ENCODE measurements at regions not wholly inside any gene's neighbourhood (a gene's known extent, or its start where the extent isn't known, plus 50 kb on each side); places are given as distances from the start of the nearest gene placed in this dataset.
A peak's percentile ranks its signal among the peaks of the same experiment; 100 is the strongest.
"Not testable (repeated sequence)": the region's sequence is repeated elsewhere in the genome, so short reads cannot be mapped to it uniquely, and the experiment has no call there.

GRCh38 chr13:54092686-54093085 is 1064.1 kb downstream of the OLFM4 start:
- no peaks in the 10 kb centered on the region for H3K4me1 ChIP-seq (ENCODE audit: control insufficient read depth in 2 of 3, insufficient read depth in 2 of 3, low read depth in 1 of 3, low read length in 3 of 3)
- H3K36me3 ChIP-seq (ENCODE audit: control insufficient read depth in 2 of 3, insufficient read depth in 3 of 3, low read length in 3 of 3), result no peaks in the 10 kb centered on the region
- H3K4me3 ChIP-seq (ENCODE audit: low read length in 3 of 3), result no peak overlapping the region
- H3K9ac ChIP-seq (ENCODE audit: low read length in 3 of 3), result no peak overlapping the region
- H3K27me3 ChIP-seq (ENCODE audit: control insufficient read depth, insufficient read depth, low read length), result no peaks in the 10 kb centered on the region
- no peak overlapping the region for H3K27ac ChIP-seq (ENCODE audit: low read depth in 2 of 2, low read length in 2 of 2)
- FAIRE-seq, result no peak
- DNase-seq, result peak in 1 of 5 donors; percentile 39
- TF ChIP-seq CTCF (IDR thresholded peaks at IDR 0.05; ENCODE audit: borderline replicate concordance, extremely low read depth, insufficient read depth), result no peak
- intact Hi-C loops (cut with DNase I), result no loop called here
- no peaks in the 10 kb centered on the region for H3K9me3 ChIP-seq (ENCODE audit: control insufficient read depth in 2 of 3, insufficient read depth in 1 of 3, low read length in 3 of 3)

GRCh38 chr13:54110597-54110996 is 1082.0 kb downstream of the OLFM4 start:
- no peaks in the 10 kb centered on the region for H3K27me3 ChIP-seq (ENCODE audit: control insufficient read depth, insufficient read depth, low read length)

GRCh38 chr13:54124700-54125099 is 1096.1 kb downstream of the OLFM4 start:
- Histone ChIP-seq H3K9me3 (ENCODE audit: control insufficient read depth in 2 of 3, insufficient read depth in 1 of 3, low read length in 3 of 3) (no peaks in the 10 kb centered on the region), H3K4me3 (ENCODE audit: low read length in 3 of 3) (no peak overlapping the region), H3K9ac (ENCODE audit: low read length in 3 of 3) (no peak overlapping the region), H3K27me3 (ENCODE audit: control insufficient read depth, insufficient read depth, low read length) (no peaks in the 10 kb centered on the region), H3K27ac (ENCODE audit: low read depth in 2 of 2, low read length in 2 of 2) (no peak overlapping the region), H3K4me1 (ENCODE audit: control insufficient read depth in 2 of 3, insufficient read depth in 2 of 3, low read depth in 1 of 3, low read length in 3 of 3) (no peaks in the 10 kb centered on the region), H3K36me3 (ENCODE audit: control insufficient read depth in 2 of 3, insufficient read depth in 3 of 3, low read length in 3 of 3) (no peaks in the 10 kb centered on the region)
- intact Hi-C loops (cut with DNase I), result no loop called here
- no peak for TF ChIP-seq CTCF (IDR thresholded peaks at IDR 0.05; ENCODE audit: borderline replicate concordance, extremely low read depth, insufficient read depth)
- DNase-seq (no peak), FAIRE-seq (no peak)

More at GRCh38 chr13:54110597-54110996, 1082.0 kb downstream of the OLFM4 start:
- no peaks in the 10 kb centered on the region for H3K36me3 ChIP-seq (ENCODE audit: control insufficient read depth in 2 of 3, insufficient read depth in 3 of 3, low read length in 3 of 3)
- DNase-seq (no peak), FAIRE-seq (no peak)
- H3K9me3 ChIP-seq (ENCODE audit: control insufficient read depth in 2 of 3, insufficient read depth in 1 of 3, low read length in 3 of 3), result no peaks in the 10 kb centered on the region
- no peak overlapping the region for H3K9ac ChIP-seq (ENCODE audit: low read length in 3 of 3)
- no peak overlapping the region for H3K27ac ChIP-seq (ENCODE audit: low read depth in 2 of 2, low read length in 2 of 2)
- no peak for TF ChIP-seq CTCF (IDR thresholded peaks at IDR 0.05; ENCODE audit: borderline replicate concordance, extremely low read depth, insufficient read depth)
- H3K4me1 ChIP-seq (ENCODE audit: control insufficient read depth in 2 of 3, insufficient read depth in 2 of 3, low read depth in 1 of 3, low read length in 3 of 3), result no peaks in the 10 kb centered on the region
- no peak overlapping the region for H3K4me3 ChIP-seq (ENCODE audit: low read length in 3 of 3)
- intact Hi-C loops (cut with DNase I), result no loop called here

- H3K4me1 ChIP-seq (ENCODE audit: control insufficient read depth in 2 of 3, insufficient read depth in 2 of 3, low read depth in 1 of 3, low read length in 3 of 3); H3K9me3 ChIP-seq (ENCODE audit: control insufficient read depth in 2 of 3, insufficient read depth in 1 of 3, low read length in 3 of 3); H3K36me3 ChIP-seq (ENCODE audit: control insufficient read depth in 2 of 3, insufficient read depth in 3 of 3, low read length in 3 of 3); DNase-seq; intact Hi-C loops (cut with DNase I); FAIRE-seq; H3K4me3 ChIP-seq (ENCODE audit: low read length in 3 of 3); H3K9ac ChIP-seq (ENCODE audit: low read length in 3 of 3); H3K27me3 ChIP-seq (ENCODE audit: control insufficient read depth, insufficient read depth, low read length); H3K27ac ChIP-seq (ENCODE audit: low read depth in 2 of 2, low read length in 2 of 2): not testable (repeated sequence)
Observed at GRCh38 chr13:54130931-54131330, 1102.3 kb downstream of the OLFM4 start.

- H3K9ac ChIP-seq (ENCODE audit: low read length in 3 of 3); H3K36me3 ChIP-seq (ENCODE audit: control insufficient read depth in 2 of 3, insufficient read depth in 3 of 3, low read length in 3 of 3); intact Hi-C loops (cut with DNase I); H3K27ac ChIP-seq (ENCODE audit: low read depth in 2 of 2, low read length in 2 of 2); H3K4me1 ChIP-seq (ENCODE audit: control insufficient read depth in 2 of 3, insufficient read depth in 2 of 3, low read depth in 1 of 3, low read length in 3 of 3); FAIRE-seq; DNase-seq; H3K4me3 ChIP-seq (ENCODE audit: low read length in 3 of 3); H3K9me3 ChIP-seq (ENCODE audit: control insufficient read depth in 2 of 3, insufficient read depth in 1 of 3, low read length in 3 of 3); H3K27me3 ChIP-seq (ENCODE audit: control insufficient read depth, insufficient read depth, low read length): not testable (repeated sequence)
Observed at GRCh38 chr13:54131433-54131832, 1102.8 kb downstream of the OLFM4 start.

GRCh38 chr13:54132127-54132526 is 1103.5 kb downstream of the OLFM4 start:
- DNase-seq; H3K9ac ChIP-seq (ENCODE audit: low read length in 3 of 3); H3K4me3 ChIP-seq (ENCODE audit: low read length in 3 of 3); intact Hi-C loops (cut with DNase I); H3K27ac ChIP-seq (ENCODE audit: low read depth in 2 of 2, low read length in 2 of 2); H3K27me3 ChIP-seq (ENCODE audit: control insufficient read depth, insufficient read depth, low read length); FAIRE-seq; H3K9me3 ChIP-seq (ENCODE audit: control insufficient read depth in 2 of 3, insufficient read depth in 1 of 3, low read length in 3 of 3); H3K4me1 ChIP-seq (ENCODE audit: control insufficient read depth in 2 of 3, insufficient read depth in 2 of 3, low read depth in 1 of 3, low read length in 3 of 3); H3K36me3 ChIP-seq (ENCODE audit: control insufficient read depth in 2 of 3, insufficient read depth in 3 of 3, low read length in 3 of 3): not testable (repeated sequence)

Data from kidney (tissue), 13 donors.